Thyroid gland (tissue), 4 donors: ENCODE measurements at regions not wholly inside any gene's neighbourhood (a gene's known extent, or its start where the extent isn't known, plus 50 kb on each side); places are given as distances from the start of the nearest gene placed in this dataset.
A peak's percentile ranks its signal among the peaks of the same experiment; 100 is the strongest.

ENCODE experiments used
- DNase-seq, 2 donors: peaks; one replicate each; pipeline ENCODE4 v3.0.0-alpha.2; 2019
- H3K27ac ChIP-seq, 3 donors: fragments of 200-600 bp; sonication (generic); 1 replicate in 2 of 3; 2 replicates in 1 of 3; pipeline ENCODE4 v1.5.1; 2016 to 2019; ENCODE audit warnings: mild to moderate bottlenecking in 1 of 3, moderate library complexity in 1 of 3
- H3K27me3 ChIP-seq: fragments of 200-600 bp; sonication (generic); one replicate; pipeline ENCODE4 v1.5.1; 2019
- H3K36me3 ChIP-seq, 2 donors: fragments of 200-600 bp; sonication (generic); one replicate each; pipeline ENCODE4 v1.5.1; 2016 to 2019
- H3K4me1 ChIP-seq, 2 donors: fragments of 200-600 bp; sonication (generic); one replicate each; pipeline ENCODE4 v1.5.1; 2017 to 2019
- H3K4me3 ChIP-seq, 3 donors: fragments of 200-600 bp; sonication (generic); replicated peaks in 1 of 3; 1 replicate in 2 of 3; 2 replicates in 1 of 3; pipeline ENCODE4 v1.5.1; 2016; ENCODE audit warnings: mild to moderate bottlenecking in 1 of 3
- H3K9me3 ChIP-seq: fragments of 200-600 bp; sonication (generic); one replicate; pipeline ENCODE4 v1.5.1; 2017
- POLR2A ChIP-seq, 2 donors: fragments of 450-650 bp; IDR thresholded peaks; one replicate each; pipeline ENCODE4 v1.6.1; 2017; ENCODE audit warnings: antibody characterized with exemption in 2 of 2, mild to moderate bottlenecking in 2 of 2, moderate library complexity in 1 of 2
- WGBS, 2 donors: methylation state at CpG; one replicate each; pipeline ENCODE4 v1.1.5; 2017; 5-methylcytosine and 5-hydroxymethylcytosine counted together
- intact Hi-C: fragments of 100-400 bp; cut with DNase I; formaldehyde crosslinking; loops from one replicate; pipeline ENCODE4 v1.15.1; 2023
- TF ChIP-seq, protein P1 (sequence below), 6 experiments: fragments of 200-600 bp in 3 of 6; fragments of 450-650 bp in 3 of 6; sonication (generic) in 3 of 6; IDR thresholded peaks; one replicate each; pipeline ENCODE4 v1.5.1; 2016 to 2019; ENCODE audit warnings: antibody characterized with exemption in 6 of 6, mild to moderate bottlenecking in 2 of 6, inconsistent platforms in 1 of 6, moderate library complexity in 1 of 6

DNA sequence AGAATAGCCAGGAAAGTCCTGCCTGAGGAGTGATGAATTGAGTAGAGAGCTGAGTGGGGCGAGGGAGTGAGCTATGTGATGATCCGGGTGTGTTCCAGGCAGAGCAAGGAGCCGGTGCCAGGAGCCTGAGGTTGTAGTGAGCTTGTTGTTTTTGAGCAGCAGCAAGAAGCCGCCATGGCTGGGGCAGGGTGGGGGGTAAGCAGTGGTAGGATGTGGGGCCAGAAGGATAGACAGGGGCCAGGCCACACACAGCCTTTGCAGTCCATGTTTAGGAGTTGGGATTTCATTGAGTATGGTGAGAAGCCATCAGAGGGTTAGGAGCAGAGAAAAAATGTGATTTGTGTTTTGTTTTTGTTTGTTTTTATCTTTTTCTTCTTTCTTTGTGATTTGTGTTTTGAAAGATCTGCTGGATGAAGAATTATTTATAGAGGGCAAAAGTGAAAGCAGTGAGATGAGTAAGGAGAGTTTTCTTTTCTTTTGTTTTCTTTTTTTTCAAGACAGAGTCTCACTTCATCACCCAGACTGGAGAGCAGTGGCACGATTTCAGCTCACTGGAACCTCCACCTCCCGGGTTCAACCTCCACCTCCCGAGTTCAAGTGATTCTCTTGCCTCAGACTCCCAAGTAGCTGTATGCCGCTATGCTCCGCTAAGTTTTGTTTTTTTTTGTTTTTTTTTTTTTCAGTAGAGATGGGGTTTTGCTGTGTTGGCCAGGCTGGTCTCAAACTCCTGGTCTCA, 92.3 kb upstream of the BCAT1 start:
- peak overlapping the region in 1 of 3 donors; percentile 39 for H3K27ac ChIP-seq
- 52 to 65% methylated on average over 9 of the region's 9 CpGs for WGBS, 2 donors
- intact Hi-C loops: no loop called here

DNA sequence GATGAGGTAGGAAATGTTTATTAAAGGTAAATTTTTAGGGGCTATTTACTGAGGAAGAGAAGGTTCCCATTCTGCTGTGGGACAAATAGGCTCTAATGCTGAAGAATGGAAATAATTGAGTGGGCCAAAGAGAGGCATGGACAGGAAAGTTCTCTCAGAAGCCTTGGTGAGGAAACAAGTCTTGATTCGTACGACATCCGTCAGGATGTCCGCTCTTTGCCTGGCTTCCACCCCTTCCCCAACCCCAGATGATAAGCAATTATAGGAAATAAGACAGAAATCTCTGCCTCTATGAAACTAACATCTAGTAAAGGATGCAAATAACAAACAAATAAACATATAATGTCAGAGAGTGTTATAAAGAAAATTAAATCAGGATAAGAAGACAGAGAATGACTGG, 91.7 kb upstream of the BCAT1 start:
- Histone ChIP-seq H3K4me1 (no peaks in the 10 kb centered on the region), H3K4me3 (no peak overlapping the region), H3K9me3 (no peaks in the 10 kb centered on the region), H3K27ac (peak overlapping the region in 1 of 3 donors; percentile 39), H3K36me3 (no peaks in the 10 kb centered on the region), H3K27me3 (no peaks in the 10 kb centered on the region)
- TF ChIP-seq, protein P1, sequence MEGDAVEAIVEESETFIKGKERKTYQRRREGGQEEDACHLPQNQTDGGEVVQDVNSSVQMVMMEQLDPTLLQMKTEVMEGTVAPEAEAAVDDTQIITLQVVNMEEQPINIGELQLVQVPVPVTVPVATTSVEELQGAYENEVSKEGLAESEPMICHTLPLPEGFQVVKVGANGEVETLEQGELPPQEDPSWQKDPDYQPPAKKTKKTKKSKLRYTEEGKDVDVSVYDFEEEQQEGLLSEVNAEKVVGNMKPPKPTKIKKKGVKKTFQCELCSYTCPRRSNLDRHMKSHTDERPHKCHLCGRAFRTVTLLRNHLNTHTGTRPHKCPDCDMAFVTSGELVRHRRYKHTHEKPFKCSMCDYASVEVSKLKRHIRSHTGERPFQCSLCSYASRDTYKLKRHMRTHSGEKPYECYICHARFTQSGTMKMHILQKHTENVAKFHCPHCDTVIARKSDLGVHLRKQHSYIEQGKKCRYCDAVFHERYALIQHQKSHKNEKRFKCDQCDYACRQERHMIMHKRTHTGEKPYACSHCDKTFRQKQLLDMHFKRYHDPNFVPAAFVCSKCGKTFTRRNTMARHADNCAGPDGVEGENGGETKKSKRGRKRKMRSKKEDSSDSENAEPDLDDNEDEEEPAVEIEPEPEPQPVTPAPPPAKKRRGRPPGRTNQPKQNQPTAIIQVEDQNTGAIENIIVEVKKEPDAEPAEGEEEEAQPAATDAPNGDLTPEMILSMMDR (IDR thresholded peaks at IDR 0.05): no peak
- no peak for TF ChIP-seq POLR2A (IDR thresholded peaks at IDR 0.05)
- no peak for DNase-seq
- WGBS, 2 donors: 75 to 91% methylated on average over 4 of the region's 4 CpGs
- intact Hi-C loops: no loop called here

More for the DNA sequence above, 92.3 kb upstream of the BCAT1 start:
- peak; percentile 28 to 32 for DNase-seq
- no peaks in the 10 kb centered on the region for H3K27me3 ChIP-seq
- no peaks in the 10 kb centered on the region for H3K4me1 ChIP-seq
- no peaks in the 10 kb centered on the region for H3K9me3 ChIP-seq
- no peak overlapping the region for H3K4me3 ChIP-seq
- TF ChIP-seq, protein P1 (IDR thresholded peaks at IDR 0.05): no peak
- no peak for TF ChIP-seq POLR2A (IDR thresholded peaks at IDR 0.05)
- H3K36me3 ChIP-seq: no peaks in the 10 kb centered on the region

DNA sequence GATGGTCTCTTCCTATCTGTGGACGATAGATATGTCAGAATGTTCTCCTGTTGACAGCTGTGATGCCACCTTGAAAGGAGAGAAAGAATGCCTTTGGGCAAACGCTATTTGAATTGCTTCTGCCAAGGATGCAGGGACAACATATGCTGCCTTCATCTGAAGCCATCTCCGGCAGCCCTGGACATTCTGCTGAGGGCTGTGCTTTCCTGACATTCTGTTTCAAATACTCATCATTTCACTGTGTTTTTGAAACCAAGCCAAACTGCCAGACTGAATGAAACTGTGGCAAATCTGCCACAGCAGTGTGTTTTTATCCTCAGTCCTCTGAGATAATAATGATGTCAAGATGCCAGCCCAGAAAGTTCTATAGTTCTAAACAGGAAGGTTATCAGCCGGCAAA, 85.8 kb upstream of the BCAT1 start:
- DNase-seq: no peak
- intact Hi-C loops: no loop called here
- no peaks in the 10 kb centered on the region for H3K27me3 ChIP-seq
- WGBS, 2 donors: 77 to 87% methylated on average over 4 of the region's 4 CpGs
- TF ChIP-seq, protein P1 (IDR thresholded peaks at IDR 0.05): no peak
- TF ChIP-seq POLR2A (IDR thresholded peaks at IDR 0.05): no peak
- H3K4me3 ChIP-seq: no peak overlapping the region
- H3K36me3 ChIP-seq: no peaks in the 10 kb centered on the region
- no peak overlapping the region for H3K27ac ChIP-seq
- no peaks in the 10 kb centered on the region for H3K9me3 ChIP-seq
- no peaks in the 10 kb centered on the region for H3K4me1 ChIP-seq

DNA sequence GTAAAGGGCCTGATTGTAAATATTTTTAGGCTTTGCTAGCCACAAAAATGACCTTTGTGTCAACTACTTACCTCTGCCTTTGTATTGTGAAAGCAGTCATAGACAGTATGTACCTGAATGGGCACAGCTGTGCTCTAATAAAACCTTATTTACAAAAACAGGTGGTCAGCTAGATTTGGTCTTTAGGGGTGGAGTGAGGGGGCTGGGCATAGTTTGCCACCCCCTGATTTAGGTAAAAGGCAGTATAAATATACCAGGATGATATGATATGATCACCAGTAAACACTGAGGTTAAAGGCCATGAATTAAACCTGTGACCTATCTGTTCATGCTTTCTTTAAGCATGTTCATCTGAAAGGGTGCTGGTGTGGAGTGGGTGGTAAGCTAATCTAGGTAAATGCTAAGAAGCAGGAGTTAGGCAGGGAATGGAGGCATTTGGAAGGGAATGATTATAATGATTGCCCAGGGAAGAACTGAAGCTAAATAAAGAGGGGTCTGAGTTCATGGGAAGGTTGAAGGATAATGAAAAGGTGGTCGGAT, 77.1 kb upstream of the BCAT1 start:
- Histone ChIP-seq H3K36me3 (no peaks in the 10 kb centered on the region), H3K4me3 (no peak overlapping the region), H3K4me1 (peaks cover 7 to 16% of the 10 kb centered on the region in 2 donors), H3K27me3 (no peaks in the 10 kb centered on the region), H3K9me3 (no peaks in the 10 kb centered on the region), H3K27ac (peak overlapping the region in 2 of 3 donors; percentile 40 to 51)
- 95 to 98% methylated on average over 1 of the region's 1 CpG for WGBS, 2 donors
- no peak for TF ChIP-seq POLR2A (IDR thresholded peaks at IDR 0.05)
- TF ChIP-seq, protein P1 (IDR thresholded peaks at IDR 0.05): no peak
- intact Hi-C loops: no loop called here
- DNase-seq: no peak

DNA sequence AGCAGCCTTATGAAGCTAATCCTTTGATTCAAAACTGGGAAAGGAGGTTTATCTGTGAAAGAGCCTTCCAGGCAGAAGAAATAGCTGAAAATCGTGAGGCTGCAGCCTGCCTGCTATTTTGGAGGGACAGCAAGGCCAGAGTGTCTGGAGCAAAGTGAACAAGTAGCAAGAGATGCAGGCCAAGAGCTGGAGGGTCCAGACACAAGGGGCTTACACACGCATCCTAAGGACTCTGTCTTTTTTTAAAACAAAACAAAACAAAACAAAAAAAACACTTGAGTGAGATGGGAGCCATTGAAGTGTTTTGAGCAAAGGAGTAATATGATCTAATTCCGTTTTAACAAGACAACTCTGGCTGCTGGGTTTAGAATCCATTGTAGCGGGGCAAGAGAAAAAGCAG, 76.4 kb upstream of the BCAT1 start:
- TF ChIP-seq, protein P1 (IDR thresholded peaks at IDR 0.05): no peak
- TF ChIP-seq POLR2A (IDR thresholded peaks at IDR 0.05): no peak
- H3K4me1 ChIP-seq: peaks cover 7 to 16% of the 10 kb centered on the region in 2 donors
- no peaks in the 10 kb centered on the region for H3K36me3 ChIP-seq
- peak overlapping the region; percentile 22 to 51 (median 40) for H3K27ac ChIP-seq
- peak; percentile 11 to 24 for DNase-seq
- no peak overlapping the region for H3K4me3 ChIP-seq
- WGBS, 2 donors: 32 to 46% methylated on average over 4 of the region's 4 CpGs
- no peaks in the 10 kb centered on the region for H3K27me3 ChIP-seq
- no peaks in the 10 kb centered on the region for H3K9me3 ChIP-seq
- intact Hi-C loops: no loop called here
